Peyer's patch (tissue), 4 donors: ENCODE measurements at regions not wholly inside any gene's neighbourhood (a gene's known extent, or its start where the extent isn't known, plus 50 kb on each side); places are given as distances from the start of the nearest gene placed in this dataset.

Experiments
- CTCF ChIP-seq, 6 experiments: fragments of 450-650 bp in 4 of 6; fragments of 200-600 bp in 2 of 6; sonication (generic) in 1 of 6; IDR thresholded peaks; one replicate each; pipeline ENCODE4 v1.5.1; 2017 to 2019; ENCODE audit warnings: antibody characterized with exemption in 6 of 6, mild to moderate bottlenecking in 3 of 6, moderate library complexity in 1 of 6
- POLR2A ChIP-seq, 2 donors: fragments of 450-650 bp; IDR thresholded peaks; one replicate each; pipeline ENCODE4 v1.5.1; 2017; ENCODE audit warnings: antibody characterized with exemption in 2 of 2, mild to moderate bottlenecking in 2 of 2, moderate library complexity in 2 of 2

- TF ChIP-seq CTCF (IDR thresholded peaks at IDR 0.05) (no peak), POLR2A (IDR thresholded peaks at IDR 0.05) (no peak)
Measured at GRCh38 chr11:104582431-104582830, 315.8 kb downstream of the CASP12 start.
